ENCODE measurements at regions not wholly inside any gene's neighbourhood (a gene's known extent, or its start where the extent isn't known, plus 50 kb on each side); places are given as distances from the start of the nearest gene placed in this dataset.
"Not testable (repeated sequence)": the region's sequence is repeated elsewhere in the genome, so short reads cannot be mapped to it uniquely, and the experiment has no call there.

DNA sequence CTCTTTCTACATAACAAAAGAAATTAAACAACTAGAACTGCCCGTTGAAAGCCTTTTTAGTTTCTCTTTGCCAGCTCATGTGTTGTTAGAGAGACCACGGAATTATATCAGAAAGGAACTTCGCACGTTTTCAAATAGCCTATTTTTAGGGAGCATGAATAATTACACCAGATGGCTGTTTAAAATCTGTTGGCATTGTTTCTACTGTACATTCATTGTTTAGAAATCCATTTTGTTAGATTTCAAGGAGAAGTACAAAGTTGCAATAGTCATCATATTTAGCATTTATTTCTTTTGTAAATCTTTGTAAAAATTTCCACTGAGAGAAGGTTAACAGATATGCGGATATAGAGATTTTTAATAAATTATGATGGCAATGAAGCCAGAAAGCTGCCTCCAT lies 403.0 kb upstream of the HS3ST1 start:
- no peak for DNase-seq (ENCODE audit: extremely low read depth, low read depth, low spot score)

DNA sequence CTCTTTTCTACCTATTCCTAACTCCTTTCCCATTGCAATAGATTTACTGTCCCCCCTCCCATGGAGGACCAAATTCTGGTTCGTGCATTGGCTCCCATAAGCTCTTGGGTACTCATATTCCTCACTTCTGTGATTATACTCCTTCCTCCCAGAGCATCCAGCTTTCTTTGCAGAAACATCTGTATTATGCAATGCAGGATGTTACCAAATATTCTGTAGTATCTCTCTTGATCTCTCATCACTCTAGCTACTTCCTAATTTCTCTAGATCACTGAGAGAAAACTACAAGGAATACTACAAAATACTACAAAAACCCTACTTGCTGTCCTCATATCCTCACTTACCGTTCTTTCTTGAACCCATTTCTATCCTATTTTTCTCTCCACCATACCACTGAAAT lies 395.9 kb upstream of the HS3ST1 start:
- no peak for DNase-seq (ENCODE audit: extremely low read depth, low read depth, low spot score)

DNA sequence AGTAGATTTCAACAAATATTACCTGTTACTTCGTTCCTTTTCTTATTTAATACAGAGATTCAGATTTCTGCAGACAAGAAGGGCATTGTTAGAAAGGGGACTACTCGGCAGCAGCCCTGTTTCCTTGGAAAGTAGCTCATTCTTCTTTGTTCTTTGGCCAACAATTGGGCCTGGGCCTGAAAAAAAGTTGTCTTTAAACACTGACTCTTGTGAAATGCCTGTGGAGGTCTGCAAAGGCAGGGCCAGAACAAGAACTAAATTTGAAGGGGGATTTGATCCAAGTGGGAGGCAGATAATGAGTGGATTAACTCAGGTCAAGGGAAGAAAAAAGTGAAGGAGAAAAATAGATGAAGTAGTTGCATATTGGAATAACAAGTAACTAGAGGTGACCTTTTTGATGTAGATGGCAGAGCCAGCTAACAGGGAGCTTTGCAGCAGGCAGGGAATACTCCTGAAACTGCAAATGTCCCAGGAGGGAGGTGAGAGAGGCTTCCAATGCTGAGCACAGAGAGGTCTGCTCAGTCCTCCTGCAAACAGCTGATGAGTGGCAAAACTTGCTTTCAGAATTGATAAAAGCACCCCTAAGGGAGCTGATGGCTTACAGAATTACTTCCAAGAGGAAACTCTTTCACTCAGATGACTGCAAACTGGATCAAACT lies 393.2 kb upstream of the HS3ST1 start:
- DNase-seq (ENCODE audit: extremely low read depth, low read depth, low spot score): no peak

DNA sequence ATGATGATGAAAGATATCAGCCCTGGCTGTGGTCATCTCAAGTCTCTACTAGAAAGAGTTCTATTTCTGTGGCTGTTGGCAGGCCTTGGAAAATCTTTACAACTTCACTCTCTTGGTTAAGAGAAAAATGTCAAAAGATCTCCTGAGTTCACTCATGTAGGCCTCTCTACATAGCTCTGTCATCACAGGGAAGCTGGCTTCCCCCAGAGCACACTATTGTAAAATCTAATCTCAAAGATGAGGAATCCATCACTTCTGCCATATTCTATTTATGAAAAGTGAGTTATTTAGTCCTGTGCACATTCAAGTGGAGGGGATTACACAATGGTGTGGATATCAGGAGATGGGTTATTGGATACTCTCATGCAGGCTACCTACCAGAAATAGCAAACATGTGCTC lies 388.4 kb upstream of the HS3ST1 start:
- no peak for DNase-seq (ENCODE audit: extremely low read depth, low read depth, low spot score)

DNA sequence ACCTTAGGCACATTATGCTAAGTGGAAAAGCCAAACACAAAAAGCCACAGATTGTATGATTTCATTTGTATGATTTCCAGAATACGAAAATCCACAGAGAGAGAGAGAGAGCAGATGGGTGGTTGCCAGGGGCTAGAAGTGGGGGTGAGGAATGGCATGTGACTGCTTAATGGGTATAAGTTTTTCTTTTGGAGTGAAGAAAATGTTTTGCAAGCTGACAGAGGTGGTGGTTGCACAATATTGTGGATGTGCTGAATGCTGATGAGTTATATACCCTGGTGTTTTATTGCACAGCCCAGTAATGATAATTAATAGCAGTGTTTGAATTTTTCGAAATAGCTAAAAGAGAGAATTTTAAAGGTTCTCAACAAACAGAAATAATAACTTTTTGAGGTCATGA lies 386.1 kb upstream of the HS3ST1 start:
- DNase-seq (ENCODE audit: extremely low read depth, low read depth, low spot score): no peak

DNA sequence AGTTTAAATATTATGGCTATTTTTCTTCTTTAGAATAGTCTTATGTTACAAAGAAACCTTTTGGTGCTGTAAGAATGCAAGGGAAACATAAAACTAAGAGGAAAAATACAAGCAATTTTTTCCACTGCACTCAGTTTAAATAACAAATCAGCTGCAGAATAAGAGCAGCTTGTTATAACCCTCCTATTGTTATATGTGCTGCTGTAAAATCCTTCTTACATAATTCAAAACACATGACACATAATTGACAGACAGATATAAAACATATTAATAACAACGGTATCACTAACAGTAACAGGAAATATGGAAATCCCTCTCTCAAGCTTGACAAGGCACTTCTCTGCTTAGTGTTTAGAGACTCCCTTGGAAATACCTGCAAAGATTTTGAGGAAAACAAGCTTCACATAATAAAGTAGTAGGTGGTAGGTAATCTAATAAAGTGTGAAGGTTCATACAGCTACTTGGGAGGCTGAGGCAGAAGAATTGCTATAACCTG lies 385.3 kb upstream of the HS3ST1 start:
- DNase-seq (ENCODE audit: extremely low read depth, low read depth, low spot score): no peak

DNA sequence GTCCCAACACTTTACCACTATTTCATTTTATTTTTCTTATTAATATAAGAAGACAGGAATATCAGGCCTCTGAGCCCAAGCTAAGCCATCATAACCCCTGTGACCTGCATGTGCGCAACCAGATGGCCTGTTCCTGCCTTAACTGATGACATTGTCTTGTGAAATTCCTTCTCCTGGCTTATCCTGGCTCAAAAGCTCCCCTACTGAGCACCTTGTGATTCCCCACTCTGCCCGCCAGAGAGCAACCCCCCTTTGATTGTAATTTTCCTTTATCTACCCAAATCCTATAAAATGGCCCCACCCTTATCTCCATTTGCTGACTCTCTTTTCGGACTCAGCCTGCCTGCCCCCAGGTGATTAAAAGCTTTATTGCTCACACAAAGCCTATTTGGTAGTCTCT lies 382.8 kb upstream of the HS3ST1 start:
- not testable (repeated sequence) for DNase-seq (ENCODE audit: extremely low read depth, low read depth, low spot score)

DNA sequence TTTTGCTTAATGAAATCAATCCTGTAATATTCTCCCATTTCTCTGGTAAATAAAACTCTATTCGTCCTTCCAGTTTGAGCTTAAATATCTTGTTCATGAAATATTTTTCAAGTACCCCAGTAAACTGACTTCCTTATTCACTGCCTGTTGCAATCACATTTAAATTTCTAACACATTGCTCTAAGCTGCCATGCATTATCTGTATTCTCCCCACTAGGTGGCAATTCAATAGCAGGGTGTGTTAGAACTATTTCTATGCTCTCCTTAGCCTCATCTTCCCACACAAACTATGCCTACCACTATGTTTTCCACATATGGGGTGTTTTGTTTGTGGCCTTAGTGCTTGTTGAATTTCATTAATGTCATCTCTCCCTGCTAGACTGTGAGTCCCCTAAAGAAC lies 377.1 kb upstream of the HS3ST1 start:
- peak; percentile 36 for DNase-seq (ENCODE audit: extremely low read depth, low read depth, low spot score)

DNA sequence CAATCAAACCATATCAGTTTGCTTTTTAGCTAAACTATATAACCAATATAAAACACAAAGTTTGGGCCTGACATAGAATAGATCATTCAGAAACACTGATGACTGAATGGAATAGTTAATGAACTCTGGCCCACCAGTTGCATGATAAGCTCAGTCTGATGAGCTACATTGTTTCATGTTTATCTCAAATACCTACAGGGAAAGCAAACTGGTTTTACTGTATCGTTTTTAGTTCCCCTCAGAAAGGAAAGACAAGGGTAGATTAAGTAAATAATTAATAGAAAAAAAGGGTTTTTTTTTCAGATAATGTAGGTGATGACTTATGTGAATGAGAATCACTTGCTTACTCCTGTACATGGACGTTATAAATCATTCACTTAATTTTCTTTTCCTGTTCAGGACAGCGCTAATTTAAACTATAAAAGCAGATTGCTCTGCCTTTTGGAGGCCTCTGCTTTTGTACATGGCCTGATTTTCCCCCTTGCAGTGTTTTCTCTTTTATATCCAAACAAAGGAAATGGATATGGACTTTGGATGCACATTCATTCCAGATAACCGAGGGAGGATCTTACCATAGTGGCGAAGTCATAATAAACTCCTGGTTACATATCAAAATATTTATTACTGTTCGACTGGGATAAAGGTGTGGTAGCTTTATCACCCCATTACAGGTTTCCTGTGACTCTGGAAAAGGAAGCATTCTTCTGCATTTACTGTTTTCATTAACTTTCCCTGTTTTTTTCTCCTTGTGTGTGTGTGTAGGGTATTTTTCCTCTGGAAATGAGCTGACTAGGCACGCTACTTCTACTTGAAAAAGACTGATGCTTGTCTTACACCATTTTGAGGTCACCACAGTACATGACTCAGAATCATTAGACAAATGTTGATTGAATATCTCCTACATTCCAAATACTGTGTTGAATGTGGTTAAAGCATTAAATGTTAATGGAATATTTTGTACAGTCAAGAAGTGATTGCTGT lies 373.1 kb upstream of the HS3ST1 start:
- DNase-seq (ENCODE audit: extremely low read depth, low read depth, low spot score): peak; percentile 84

DNA sequence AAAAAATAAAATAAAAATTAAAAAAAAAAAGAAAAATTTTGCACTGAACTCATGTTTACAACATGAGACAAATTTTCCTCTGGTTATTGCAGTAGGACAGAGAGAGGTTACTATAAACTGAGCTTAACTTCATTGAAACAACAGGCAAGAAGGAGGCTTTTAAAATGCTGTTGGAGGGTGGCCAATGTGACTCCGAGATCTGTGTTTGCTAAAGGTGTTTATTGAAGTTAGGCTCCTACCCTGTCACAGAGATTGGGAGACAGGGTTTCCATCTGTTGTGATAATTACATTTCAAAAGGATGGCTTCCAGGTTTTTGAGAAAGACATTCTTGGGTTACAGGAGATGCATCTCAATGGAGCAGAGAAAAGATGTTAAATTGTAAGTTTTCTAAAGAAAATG lies 370.5 kb upstream of the HS3ST1 start:
- DNase-seq (ENCODE audit: extremely low read depth, low read depth, low spot score): no peak

DNA sequence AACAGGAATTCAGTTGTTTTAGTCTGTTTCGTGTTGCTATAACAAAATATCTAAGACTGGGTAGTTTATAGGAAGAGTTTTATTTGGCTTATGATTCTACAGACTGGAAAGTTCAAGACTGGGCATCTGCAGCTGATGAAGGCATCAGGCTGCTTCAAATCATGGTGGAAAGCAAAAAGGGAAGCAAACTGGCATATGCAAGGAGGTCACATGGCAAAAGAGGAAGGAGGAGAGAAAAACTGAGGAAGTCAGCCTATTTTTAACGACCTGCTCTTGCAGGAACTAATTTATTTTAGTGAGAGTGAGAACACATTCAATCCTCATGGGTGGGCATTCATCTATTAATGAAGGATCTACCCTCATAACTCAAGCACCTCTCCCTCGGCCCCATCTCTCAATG lies 363.1 kb upstream of the HS3ST1 start:
- no peak for DNase-seq (ENCODE audit: extremely low read depth, low read depth, low spot score)

DNA sequence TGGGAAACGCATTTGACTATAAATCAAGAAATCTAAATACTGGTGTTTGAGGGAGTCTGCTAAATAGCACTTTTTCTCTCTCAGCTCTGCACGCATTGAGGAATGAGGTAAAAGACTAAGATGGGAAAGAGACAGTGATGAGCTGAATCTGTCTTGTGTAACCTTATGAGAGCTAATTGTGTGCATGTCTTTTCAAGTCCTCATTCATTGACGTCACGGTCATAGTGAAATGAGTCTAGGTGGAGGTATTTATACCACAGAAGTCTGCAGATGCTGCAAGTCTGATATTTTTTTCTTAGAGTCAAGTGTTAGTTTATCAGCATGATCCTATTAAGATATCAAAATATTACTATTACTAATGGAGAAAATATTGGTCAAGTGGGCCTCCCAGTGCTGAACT lies 361.5 kb upstream of the HS3ST1 start:
- DNase-seq (ENCODE audit: extremely low read depth, low read depth, low spot score): no peak

DNA sequence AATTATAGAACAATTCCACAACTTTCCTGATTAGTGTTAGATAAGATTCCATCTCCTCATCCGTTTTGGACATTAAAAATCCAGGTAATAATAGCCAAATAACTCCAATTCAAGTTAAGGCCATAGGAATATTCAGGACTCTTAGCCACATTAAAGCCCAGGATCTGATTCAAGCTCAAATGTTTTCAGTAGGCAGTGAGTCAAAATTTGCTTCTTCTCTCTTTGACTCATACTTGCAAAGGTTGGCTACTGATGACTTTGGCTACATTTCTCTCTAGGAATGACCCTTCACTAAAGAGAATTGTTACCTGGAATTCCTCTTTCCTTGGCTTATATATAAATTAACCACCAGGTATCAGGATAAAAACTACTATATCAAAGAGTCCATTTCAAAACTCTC lies 354.9 kb upstream of the HS3ST1 start:
- DNase-seq (ENCODE audit: extremely low read depth, low read depth, low spot score): no peak

DNA sequence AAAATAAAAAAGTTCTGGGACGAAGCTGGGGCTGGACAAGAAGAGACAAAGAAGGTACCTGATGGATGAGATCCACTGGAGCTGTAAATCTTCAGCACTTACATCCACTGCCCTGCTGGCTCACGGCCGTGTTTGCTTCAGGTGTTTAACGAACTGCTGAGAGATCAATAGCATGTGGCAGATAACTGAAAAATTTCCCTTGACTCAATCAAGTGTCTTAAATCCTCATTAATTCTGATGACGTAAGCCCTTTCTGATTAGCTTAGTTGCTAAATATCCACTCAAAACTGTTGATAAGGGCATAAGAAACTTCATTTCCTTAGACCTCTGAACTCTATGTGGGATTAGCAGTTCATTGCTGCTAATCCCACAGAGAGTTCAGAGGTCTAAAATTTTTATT lies 354.2 kb upstream of the HS3ST1 start:
- DNase-seq (ENCODE audit: extremely low read depth, low read depth, low spot score): no peak

DNA sequence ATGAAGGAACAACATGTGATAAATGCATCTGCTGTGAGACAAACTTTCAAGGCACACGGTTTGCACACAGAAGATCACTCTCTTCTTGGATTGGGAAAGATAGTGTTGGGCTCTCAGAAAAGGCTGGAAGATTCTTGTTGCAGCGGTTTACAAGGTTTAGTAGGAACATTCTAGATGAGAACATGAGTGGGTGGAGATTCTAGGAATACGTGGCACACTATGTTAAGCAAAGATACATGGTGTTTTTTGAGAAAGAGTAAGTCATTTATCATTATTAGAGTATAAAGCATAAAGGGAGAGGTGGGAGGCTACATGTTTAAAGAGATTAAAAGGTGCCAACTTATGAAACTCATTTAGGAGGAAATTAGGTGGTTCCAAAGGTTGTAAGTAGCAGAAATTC lies 348.8 kb upstream of the HS3ST1 start:
- DNase-seq (ENCODE audit: extremely low read depth, low read depth, low spot score): no peak

DNA sequence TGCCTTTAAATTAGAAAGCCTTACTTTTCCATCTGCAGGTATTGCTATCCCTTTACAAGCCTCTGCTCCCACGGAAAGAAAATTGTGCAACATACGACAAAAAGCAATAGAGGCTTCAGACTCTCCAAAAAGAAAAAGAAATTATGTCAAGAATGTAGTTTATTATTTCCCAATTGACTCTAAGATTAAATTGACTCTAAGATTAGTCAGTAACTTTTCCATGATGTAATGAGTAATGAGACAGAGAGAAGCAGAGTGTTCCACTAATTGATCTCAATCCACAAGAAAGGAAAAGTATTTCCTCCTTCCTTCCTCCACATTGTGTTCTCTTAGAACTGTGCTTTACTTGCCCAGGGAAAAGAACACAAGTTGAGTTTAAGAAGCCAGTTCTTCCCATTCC lies 345.7 kb upstream of the HS3ST1 start:
- DNase-seq (ENCODE audit: extremely low read depth, low read depth, low spot score): peak; percentile 58

DNA sequence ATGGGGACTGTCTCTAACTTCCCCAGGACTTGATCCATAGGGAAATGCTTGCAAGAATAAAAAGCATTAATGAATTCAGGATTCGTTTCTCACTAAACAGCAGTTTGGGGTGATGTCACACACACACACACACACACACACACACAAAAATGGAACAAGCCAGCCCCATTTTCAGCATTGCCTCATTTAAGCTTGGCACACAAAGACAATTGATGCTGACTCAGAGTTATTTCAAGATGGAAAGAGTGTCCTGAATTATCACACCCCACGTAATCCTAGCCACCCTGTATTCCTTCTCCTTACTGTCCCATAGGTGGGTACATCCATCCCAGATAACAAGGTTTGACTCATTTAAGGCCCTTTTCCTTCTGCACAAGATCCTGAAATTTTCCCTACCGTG lies 345.1 kb upstream of the HS3ST1 start:
- DNase-seq (ENCODE audit: extremely low read depth, low read depth, low spot score): no peak

DNA sequence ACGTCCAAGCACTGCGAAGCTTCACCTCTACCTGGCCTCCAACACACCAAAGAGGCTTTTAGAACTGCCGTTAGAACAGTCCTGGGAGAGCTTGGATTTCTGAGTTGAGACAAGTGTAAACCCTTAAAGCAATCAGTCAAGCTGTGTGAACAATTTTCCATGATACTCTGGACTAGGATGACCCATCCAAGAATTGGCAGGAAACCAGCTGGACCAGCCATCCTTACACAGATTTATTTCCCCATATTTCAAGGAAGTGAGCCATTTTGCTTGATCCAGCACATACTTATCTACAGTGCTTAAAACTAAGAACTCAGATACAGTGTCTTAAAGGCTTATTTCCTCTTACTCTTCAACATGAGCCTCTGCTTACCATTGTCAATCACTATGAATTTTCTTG lies 340.7 kb upstream of the HS3ST1 start:
- no peak for DNase-seq (ENCODE audit: extremely low read depth, low read depth, low spot score)

DNA sequence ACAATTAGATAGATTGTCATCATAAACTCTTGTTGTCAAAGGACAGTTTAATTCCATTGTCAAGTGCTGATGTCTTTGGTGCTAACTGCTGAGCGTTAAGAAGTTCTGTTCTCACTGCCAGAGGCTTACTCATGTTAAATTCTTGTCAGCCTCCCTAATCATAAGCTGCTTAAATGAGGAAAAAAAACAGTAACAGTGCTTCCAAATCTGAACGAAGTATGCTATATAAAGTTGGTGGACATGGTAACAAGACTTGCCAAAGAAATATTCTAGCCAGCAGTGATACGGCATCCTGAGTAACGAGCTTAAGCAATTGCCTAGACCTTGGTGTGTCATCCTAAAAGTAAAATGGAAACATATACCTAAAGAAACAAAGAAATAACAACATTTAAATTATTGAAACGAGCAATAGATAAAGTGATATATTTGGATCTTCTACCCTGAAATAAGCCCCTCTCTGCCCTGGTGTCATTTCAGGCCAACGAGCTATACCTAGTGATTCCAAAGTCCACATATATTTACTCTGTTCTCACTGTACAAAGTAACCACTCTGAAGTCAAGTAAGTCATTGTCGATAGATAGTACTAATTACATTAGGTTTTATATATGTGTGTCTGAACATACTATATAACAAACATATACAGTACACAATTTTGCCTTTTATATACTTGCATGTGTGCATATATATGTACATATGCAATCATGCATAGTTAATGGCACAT lies 339.7 kb upstream of the HS3ST1 start:
- DNase-seq (ENCODE audit: extremely low read depth, low read depth, low spot score): no peak

DNA sequence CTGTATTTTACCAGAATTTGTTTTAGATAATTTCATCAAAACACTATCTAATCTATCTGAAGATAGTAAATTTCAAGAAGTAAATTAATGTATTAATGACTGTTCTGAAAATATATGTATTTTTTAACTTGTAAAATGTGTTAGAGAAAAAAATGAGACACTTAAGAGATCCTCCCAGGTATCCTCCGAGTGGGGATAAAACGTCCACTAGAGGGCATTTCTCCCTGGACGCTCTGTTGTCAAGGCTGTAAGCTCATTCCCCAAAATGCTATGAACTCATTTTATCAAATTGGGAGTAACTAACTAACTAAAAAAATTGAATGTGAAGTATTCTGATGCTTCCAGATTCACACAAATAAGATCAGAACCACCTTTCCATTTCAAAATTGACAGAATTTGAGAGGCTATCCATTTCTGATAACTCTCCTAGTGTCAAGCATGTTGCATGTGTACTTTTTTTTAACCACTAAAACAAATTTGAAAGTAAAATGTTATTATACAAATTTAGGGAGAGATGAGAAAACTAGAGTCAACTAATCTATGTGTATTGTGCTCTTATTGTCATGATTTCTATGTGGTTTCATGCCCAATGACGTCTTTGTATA lies 337.3 kb upstream of the HS3ST1 start:
- DNase-seq (ENCODE audit: extremely low read depth, low read depth, low spot score): no peak
